GM23338 (cell line): ENCODE measurements at regions not wholly inside any gene's neighbourhood (a gene's known extent, or its start where the extent isn't known, plus 50 kb on each side); places are given as distances from the start of the nearest gene placed in this dataset.

Experiments used
- ATAC-seq: fragments of 200-7000 bp; cut with Tn5 transposase; 3 replicates; pipeline ENCODE4 v1.9.1; 2020
- DNase-seq: peaks from one replicate; pipeline ENCODE4 v3.0.0-alpha.2; 2015; ENCODE audit warnings: low spot score
- H2AFZ ChIP-seq: fragments of 200-600 bp; sonication (generic); 2 replicates; pipeline ENCODE4 v1.8.0; 2016; ENCODE audit warnings: antibody characterized with exemption, mild to moderate bottlenecking, moderate library complexity
- H3F3A ChIP-seq: fragments of 200-600 bp; sonication (generic); replicated peaks from 2 replicates; pipeline ENCODE4 v1.8.0; 2017; ENCODE audit warnings: antibody characterized with exemption, mixed run types, low read depth
- H3K27ac ChIP-seq: fragments of 200-600 bp; sonication (generic); 2 replicates; pipeline ENCODE4 v1.6.1; 2016; ENCODE audit warnings: low read depth
- H3K27me3 ChIP-seq: fragments of 200-600 bp; sonication (generic); 2 replicates; pipeline ENCODE4 v1.8.0; 2016; ENCODE audit warnings: mild to moderate bottlenecking, mixed run types, moderate library complexity; ENCODE audit not compliant: insufficient read depth
- H3K36me3 ChIP-seq: fragments of 200-600 bp; sonication (generic); 2 replicates; pipeline ENCODE4 v1.8.0; 2016; ENCODE audit warnings: mild to moderate bottlenecking; ENCODE audit not compliant: insufficient read depth
- H3K4me1 ChIP-seq: fragments of 200-600 bp; sonication (generic); 2 replicates; pipeline ENCODE4 v1.8.0; 2016; ENCODE audit warnings: mild to moderate bottlenecking, moderate library complexity; ENCODE audit not compliant: insufficient read depth
- H3K4me2 ChIP-seq: fragments of 200-600 bp; sonication (generic); 2 replicates; pipeline ENCODE4 v1.7.1; 2017; ENCODE audit warnings: mixed run types
- H3K4me3 ChIP-seq: fragments of 200-600 bp; sonication (generic); 2 replicates; pipeline ENCODE4 v1.6.1; 2016; ENCODE audit warnings: mixed run types
- H3K79me2 ChIP-seq: fragments of 200-600 bp; sonication (generic); replicated peaks from 2 replicates; pipeline ENCODE4 v1.8.0; 2017; ENCODE audit warnings: mild to moderate bottlenecking; ENCODE audit not compliant: insufficient read depth
- H3K9me2 ChIP-seq: fragments of 200-600 bp; sonication (generic); 2 replicates; pipeline ENCODE4 v1.8.0; 2017; ENCODE audit not compliant: insufficient read depth
- H4K20me1 ChIP-seq: fragments of 200-600 bp; sonication (generic); replicated peaks from 2 replicates; pipeline ENCODE4 v1.8.0; 2017; ENCODE audit warnings: mild to moderate bottlenecking; ENCODE audit not compliant: insufficient read depth
- H3K27ac Mint-ChIP-seq: 2 replicates; pipeline ENCODE4 v1.8.0; 2020; ENCODE audit warnings: inconsistent platforms, mild to moderate bottlenecking, moderate library complexity, mixed read lengths
- H3K27me3 Mint-ChIP-seq: 3 replicates; pipeline ENCODE4 v1.8.0; 2022; ENCODE audit warnings: low read depth, mild to moderate bottlenecking, moderate library complexity, mixed read lengths, inconsistent platforms; ENCODE audit not compliant: insufficient read depth, poor library complexity
- H3K36me3 Mint-ChIP-seq: 3 replicates; pipeline ENCODE4 v1.8.0; 2021; ENCODE audit warnings: low read depth, mild to moderate bottlenecking, inconsistent platforms, moderate library complexity, mixed read lengths
- H3K4me1 Mint-ChIP-seq: 3 replicates; pipeline ENCODE4 v1.8.0; 2020; ENCODE audit warnings: mild to moderate bottlenecking, inconsistent platforms, mixed read lengths
- H3K4me3 Mint-ChIP-seq: 3 replicates; pipeline ENCODE4 v1.8.0; 2021; ENCODE audit warnings: moderate library complexity, mild to moderate bottlenecking, inconsistent platforms, mixed read lengths
- H3K9me3 Mint-ChIP-seq: 3 replicates; pipeline ENCODE4 v1.8.0; 2020; ENCODE audit warnings: moderate library complexity, mild to moderate bottlenecking, inconsistent platforms, mixed read lengths
- CREB1 ChIP-seq: fragments of 250-450 bp; sonication (Bioruptor Pico); IDR thresholded peaks from 2 replicates; pipeline ENCODE4 v1.5.0; 2020; ENCODE audit warnings: low read depth, mild to moderate bottlenecking, moderate library complexity
- CTCF ChIP-seq, 2 experiments: fragments of 200-600 bp in 1 of 2; sonication (generic) in 1 of 2; conservative IDR thresholded peaks; 2 replicates each; pipeline versions ENCODE4 v1.5.1 to v1.6.1; 2016 to 2017; ENCODE audit warnings: antibody characterized with exemption in 2 of 2, low read depth in 2 of 2, mild to moderate bottlenecking in 2 of 2, moderate library complexity in 1 of 2
- ETS1 ChIP-seq: IDR thresholded peaks from 2 replicates; pipeline ENCODE4 v1.6.1; 2016; ENCODE audit warnings: antibody characterized with exemption
- EZH2 ChIP-seq: fragments of 200-600 bp; sonication (generic); IDR thresholded peaks from one replicate; pipeline ENCODE4 v1.8.0; 2017; ENCODE audit warnings: antibody characterized with exemption, mild to moderate bottlenecking, low read depth; ENCODE audit not compliant: unreplicated experiment
- EZH2phosphoT487 ChIP-seq: fragments of 200-600 bp; sonication (generic); IDR thresholded peaks from one replicate; pipeline ENCODE4 v1.8.1; 2018; ENCODE audit warnings: antibody characterized with exemption; ENCODE audit not compliant: unreplicated experiment
- JUNB ChIP-seq: IDR thresholded peaks from one replicate; pipeline ENCODE4 v1.6.1; 2016; ENCODE audit warnings: antibody characterized with exemption; ENCODE audit not compliant: unreplicated experiment
- NANOG ChIP-seq: IDR thresholded peaks from 2 replicates; pipeline ENCODE4 v1.6.1; 2016; ENCODE audit warnings: antibody characterized with exemption, borderline replicate concordance
- POLR2AphosphoS5 ChIP-seq: IDR thresholded peaks from 2 replicates; pipeline ENCODE4 v1.6.1; 2016; ENCODE audit warnings: antibody characterized with exemption, low read depth
- STAT1 ChIP-seq: IDR thresholded peaks from one replicate; pipeline ENCODE4 v1.6.1; 2016; ENCODE audit warnings: antibody characterized with exemption; ENCODE audit not compliant: unreplicated experiment
- ZNF114 ChIP-seq: fragments of 250-450 bp; sonication (Bioruptor Pico); IDR thresholded peaks from 2 replicates; pipeline ENCODE4 v1.5.0; 2020; ENCODE audit warnings: mild to moderate bottlenecking, moderate library complexity
- ZNF331 ChIP-seq: fragments of 250-450 bp; sonication (Bioruptor Pico); IDR thresholded peaks from 2 replicates; pipeline ENCODE4 v1.5.0; 2020; ENCODE audit warnings: low read depth, mild to moderate bottlenecking, moderate library complexity
- ZNF462 ChIP-seq: fragments of 250-450 bp; sonication (Bioruptor Pico); IDR thresholded peaks from 2 replicates; pipeline ENCODE4 v1.5.0; 2020; ENCODE audit warnings: mild to moderate bottlenecking, moderate library complexity
- TF ChIP-seq, protein P1 (sequence below): IDR thresholded peaks from one replicate; pipeline ENCODE4 v1.6.1; 2018; ENCODE audit warnings: antibody characterized with exemption; ENCODE audit not compliant: unreplicated experiment

DNA sequence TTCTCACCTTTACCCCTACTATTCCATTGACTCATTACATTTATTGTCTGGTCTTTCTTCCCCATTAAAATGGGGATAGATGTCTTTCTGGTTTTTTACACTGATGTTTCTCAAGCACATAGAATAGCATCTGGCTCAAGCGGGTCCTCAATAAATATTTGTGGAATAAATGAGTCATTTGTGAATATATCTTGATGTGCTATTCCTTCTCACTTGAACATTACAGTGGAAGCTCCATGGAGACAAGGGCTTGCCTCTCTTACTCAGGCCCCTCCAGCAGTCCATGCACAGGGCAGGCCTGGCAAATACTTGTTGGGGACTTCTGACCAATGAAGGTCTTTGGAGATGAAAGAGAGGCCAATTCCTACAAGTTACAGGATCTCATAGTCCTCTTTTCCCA lies 151.7 kb upstream of the TAS2R1 start (continued):
- TF ChIP-seq POLR2AphosphoS5 (no peak), ZNF331 (no peak), EZH2phosphoT487 (no peak), ZNF114 (no peak), JUNB (no peak)

DNA sequence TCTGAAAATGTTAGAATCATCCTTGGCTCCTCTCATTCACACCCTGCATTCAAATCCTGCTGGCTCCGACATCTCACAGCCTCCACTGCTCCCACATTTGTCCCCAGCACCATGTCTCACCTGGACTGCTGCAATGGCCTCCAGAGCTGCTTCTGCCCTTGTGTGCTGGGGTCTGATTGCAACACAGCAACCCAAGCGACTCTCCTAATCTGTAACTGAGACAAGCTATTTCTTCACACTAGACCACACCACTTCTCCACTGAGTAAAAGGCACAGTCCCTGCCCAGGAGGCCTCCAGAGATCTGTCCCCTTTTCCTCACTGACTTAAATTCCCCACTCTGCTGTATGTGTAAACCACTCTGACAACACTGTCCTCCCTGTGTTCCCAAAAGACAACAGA lies 151.1 kb upstream of the TAS2R1 start:
- Histone ChIP-seq H3K4me2 (no peak overlapping the region), H3K79me2 (no peaks in the 10 kb centered on the region), H3K27me3 (no peaks in the 10 kb centered on the region), H4K20me1 (no peaks in the 10 kb centered on the region), H3K4me3 (no peak overlapping the region), H3K9me2 (0 out of 2 replicates have a peak, but pooled peaks cover 7% of the 10 kb centered on the region), H3F3A (no peaks in the 10 kb centered on the region), H3K36me3 (no peaks in the 10 kb centered on the region), H3K27ac (no peak overlapping the region), H2AFZ (no peak overlapping the region), H3K4me1 (peaks cover 6% of the 10 kb centered on the region; the same call in 1 of the 2 replicates)
- Mint-ChIP-seq H3K4me1 (peaks cover 4% of the 10 kb centered on the region), H3K9me3 (peaks cover 4% of the 10 kb centered on the region), H3K27ac (no peak overlapping the region; the same call in 1 of the 2 replicates), H3K27me3 (no peaks in the 10 kb centered on the region), H3K4me3 (no peak overlapping the region), H3K36me3 (peaks cover 3% of the 10 kb centered on the region; the same call in 1 of the 3 replicates)
- ATAC-seq (no peak), DNase-seq (no peak)
- TF ChIP-seq EZH2 (no peak), STAT1 (no peak), ZNF114 (no peak), CTCF (conservative IDR thresholded peaks at IDR 0.05; ENCODE audit: low read depth in 2 of 2) (no peak), JUNB (no peak), ZNF331 (no peak), ZNF462 (no peak), EZH2phosphoT487 (no peak), POLR2AphosphoS5 (no peak), NANOG (no peak), ETS1 (no peak), CREB1 (CRISPR knock-in tag) (no peak)
- TF ChIP-seq, protein P1, sequence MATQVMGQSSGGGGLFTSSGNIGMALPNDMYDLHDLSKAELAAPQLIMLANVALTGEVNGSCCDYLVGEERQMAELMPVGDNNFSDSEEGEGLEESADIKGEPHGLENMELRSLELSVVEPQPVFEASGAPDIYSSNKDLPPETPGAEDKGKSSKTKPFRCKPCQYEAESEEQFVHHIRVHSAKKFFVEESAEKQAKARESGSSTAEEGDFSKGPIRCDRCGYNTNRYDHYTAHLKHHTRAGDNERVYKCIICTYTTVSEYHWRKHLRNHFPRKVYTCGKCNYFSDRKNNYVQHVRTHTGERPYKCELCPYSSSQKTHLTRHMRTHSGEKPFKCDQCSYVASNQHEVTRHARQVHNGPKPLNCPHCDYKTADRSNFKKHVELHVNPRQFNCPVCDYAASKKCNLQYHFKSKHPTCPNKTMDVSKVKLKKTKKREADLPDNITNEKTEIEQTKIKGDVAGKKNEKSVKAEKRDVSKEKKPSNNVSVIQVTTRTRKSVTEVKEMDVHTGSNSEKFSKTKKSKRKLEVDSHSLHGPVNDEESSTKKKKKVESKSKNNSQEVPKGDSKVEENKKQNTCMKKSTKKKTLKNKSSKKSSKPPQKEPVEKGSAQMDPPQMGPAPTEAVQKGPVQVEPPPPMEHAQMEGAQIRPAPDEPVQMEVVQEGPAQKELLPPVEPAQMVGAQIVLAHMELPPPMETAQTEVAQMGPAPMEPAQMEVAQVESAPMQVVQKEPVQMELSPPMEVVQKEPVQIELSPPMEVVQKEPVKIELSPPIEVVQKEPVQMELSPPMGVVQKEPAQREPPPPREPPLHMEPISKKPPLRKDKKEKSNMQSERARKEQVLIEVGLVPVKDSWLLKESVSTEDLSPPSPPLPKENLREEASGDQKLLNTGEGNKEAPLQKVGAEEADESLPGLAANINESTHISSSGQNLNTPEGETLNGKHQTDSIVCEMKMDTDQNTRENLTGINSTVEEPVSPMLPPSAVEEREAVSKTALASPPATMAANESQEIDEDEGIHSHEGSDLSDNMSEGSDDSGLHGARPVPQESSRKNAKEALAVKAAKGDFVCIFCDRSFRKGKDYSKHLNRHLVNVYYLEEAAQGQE, result no peak
